ENCODE measurements at regions not wholly inside any gene's neighbourhood (a gene's known extent, or its start where the extent isn't known, plus 50 kb on each side); places are given as distances from the start of the nearest gene placed in this dataset.
"Not testable (repeated sequence)": the region's sequence is repeated elsewhere in the genome, so short reads cannot be mapped to it uniquely, and the experiment has no call there.

GRCh38 chr2:199556527-199557285, 99.0 kb upstream of the SATB2 start:
- Mint-ChIP-seq H3K4me1 (no peaks in the 10 kb centered on the region), H3K4me3 (no peak overlapping the region), H3K36me3 (ENCODE audit: low read depth) (no peaks in the 10 kb centered on the region), H3K27ac (no peak overlapping the region), H3K9me3 (ENCODE audit: low read depth) (no peaks in the 10 kb centered on the region), H3K27me3 (peaks cover 5% of the 10 kb centered on the region)
- intact Hi-C loops (cut with DNase I, micrococcal nuclease): no loop called here
- POLR2A ChIA-PET: no interaction called here
- CTCF ChIA-PET: no interaction called here
- ATAC-seq: no peak
- no peak for DNase-seq

GRCh38 chr2:199554026-199554425, 96.3 kb upstream of the SATB2 start:
- CTCF ChIA-PET: no interaction called here
- Mint-ChIP-seq H3K4me1 (no peaks in the 10 kb centered on the region), H3K27me3 (peaks cover 7% of the 10 kb centered on the region), H3K36me3 (ENCODE audit: low read depth) (no peaks in the 10 kb centered on the region), H3K27ac (no peak overlapping the region), H3K4me3 (no peak overlapping the region), H3K9me3 (ENCODE audit: low read depth) (no peaks in the 10 kb centered on the region)
- no peak for DNase-seq
- POLR2A ChIA-PET: no interaction called here
- intact Hi-C loops (cut with DNase I, micrococcal nuclease): no loop called here
- ATAC-seq: no peak

GRCh38 chr2:199552141-199552540, 94.4 kb upstream of the SATB2 start:
- intact Hi-C loops (cut with DNase I, micrococcal nuclease): no loop called here
- H3K4me3 Mint-ChIP-seq: no peak overlapping the region

GRCh38 chr2:199543606-199544172, 86.0 kb upstream of the SATB2 start:
- Mint-ChIP-seq H3K4me1 (no peaks in the 10 kb centered on the region), H3K36me3 (ENCODE audit: low read depth) (no peaks in the 10 kb centered on the region), H3K27ac (no peak overlapping the region), H3K27me3 (peaks cover 9% of the 10 kb centered on the region), H3K9me3 (ENCODE audit: low read depth) (no peaks in the 10 kb centered on the region), H3K4me3 (no peak overlapping the region)
- intact Hi-C loops (cut with DNase I, micrococcal nuclease): no loop called here
- POLR2A ChIA-PET: interaction anchor here (0.7 kb wide), 1 partner anchor 634 kb away, joined by 3 read pairs; no protein-coding TSS in a partner anchor
- no peak for DNase-seq
- ATAC-seq: no peak
- CTCF ChIA-PET: no interaction called here

More at GRCh38 chr2:199552141-199552540, 94.4 kb upstream of the SATB2 start:
- DNase-seq (no peak), ATAC-seq (no peak)
- ChIA-PET POLR2A (no interaction called here), CTCF (no interaction called here)
- Mint-ChIP-seq H3K27me3 (peaks cover 7% of the 10 kb centered on the region), H3K9me3 (ENCODE audit: low read depth) (no peaks in the 10 kb centered on the region), H3K36me3 (ENCODE audit: low read depth) (no peaks in the 10 kb centered on the region), H3K27ac (no peak overlapping the region), H3K4me1 (no peaks in the 10 kb centered on the region)

GRCh38 chr2:199535445-199536177, 77.9 kb upstream of the SATB2 start:
- CTCF ChIA-PET: no interaction called here
- no peak for ATAC-seq

GRCh38 chr2:199533873-199534272, 76.1 kb upstream of the SATB2 start:
- ATAC-seq; H3K36me3 Mint-ChIP-seq (ENCODE audit: low read depth); DNase-seq; intact Hi-C loops (cut with DNase I, micrococcal nuclease); H3K27me3 Mint-ChIP-seq; H3K4me1 Mint-ChIP-seq; POLR2A ChIA-PET; H3K27ac Mint-ChIP-seq; H3K4me3 Mint-ChIP-seq; CTCF ChIA-PET; H3K9me3 Mint-ChIP-seq (ENCODE audit: low read depth): not testable (repeated sequence)

More at GRCh38 chr2:199535445-199536177, 77.9 kb upstream of the SATB2 start:
- Mint-ChIP-seq H3K4me1 (no peaks in the 10 kb centered on the region), H3K27ac (no peak overlapping the region), H3K4me3 (no peak overlapping the region), H3K36me3 (ENCODE audit: low read depth) (no peaks in the 10 kb centered on the region), H3K27me3 (no peaks in the 10 kb centered on the region), H3K9me3 (ENCODE audit: low read depth) (no peaks in the 10 kb centered on the region)
- intact Hi-C loops (cut with DNase I, micrococcal nuclease): no loop called here
- POLR2A ChIA-PET: interaction anchor here (0.6 kb wide), 1 partner anchor 529 kb away, joined by 4 read pairs; no protein-coding TSS in a partner anchor
- DNase-seq: no peak

GRCh38 chr2:199527071-199527470, 69.3 kb upstream of the SATB2 start:
- Mint-ChIP-seq H3K4me3 (no peak overlapping the region), H3K36me3 (ENCODE audit: low read depth) (no peaks in the 10 kb centered on the region), H3K9me3 (ENCODE audit: low read depth) (no peaks in the 10 kb centered on the region), H3K27me3 (peaks cover 9% of the 10 kb centered on the region), H3K4me1 (no peaks in the 10 kb centered on the region), H3K27ac (no peak overlapping the region)
- ChIA-PET POLR2A (no interaction called here), CTCF (interaction anchor here (0.6 to 1.3 kb wide), 2 partner anchors 41 to 74 kb away, joined by 3 to 4 read pairs; no protein-coding TSS in a partner anchor)
- intact Hi-C loops (cut with DNase I, micrococcal nuclease): no loop called here
- ATAC-seq: no peak
- no peak for DNase-seq

- no peak for ATAC-seq
- no peak overlapping the region for H3K4me3 Mint-ChIP-seq
- ChIA-PET CTCF (interaction anchor here (0.5 to 0.8 kb wide), 3 partner anchors 215 to 526 kb away, joined by 3 to 4 read pairs (median 3); no protein-coding TSS in a partner anchor), POLR2A (no interaction called here)
- intact Hi-C loops (cut with DNase I, micrococcal nuclease): no loop called here
- no peaks in the 10 kb centered on the region for H3K4me1 Mint-ChIP-seq
- H3K9me3 Mint-ChIP-seq (ENCODE audit: low read depth): no peaks in the 10 kb centered on the region
- H3K36me3 Mint-ChIP-seq (ENCODE audit: low read depth): no peaks in the 10 kb centered on the region
- DNase-seq: no peak
- peaks cover 12% of the 10 kb centered on the region for H3K27me3 Mint-ChIP-seq
- H3K27ac Mint-ChIP-seq: no peak overlapping the region
Observed at GRCh38 chr2:199524689-199525574, 67.2 kb upstream of the SATB2 start.

- no peak overlapping the region for H3K4me3 Mint-ChIP-seq
- DNase-seq (no peak), ATAC-seq (no peak)
- no peaks in the 10 kb centered on the region for H3K36me3 Mint-ChIP-seq (ENCODE audit: low read depth)
- CTCF ChIA-PET: interaction anchor here (0.6 to 1.2 kb wide), 2 partner anchors 21 to 185 kb away, joined by 3 to 5 read pairs; no protein-coding TSS in a partner anchor
- H3K27me3 Mint-ChIP-seq: peaks cover 19% of the 10 kb centered on the region
- POLR2A ChIA-PET: no interaction called here
- intact Hi-C loops (cut with DNase I, micrococcal nuclease): no loop called here
- H3K4me1 Mint-ChIP-seq: no peaks in the 10 kb centered on the region
- no peak overlapping the region for H3K27ac Mint-ChIP-seq
- no peaks in the 10 kb centered on the region for H3K9me3 Mint-ChIP-seq (ENCODE audit: low read depth)
Observed at GRCh38 chr2:199509403-199509802, 51.7 kb upstream of the SATB2 start.

All from activated CD4-positive, alpha-beta T cell treated with anti-CD3 and anti-CD28 coated beads for 36 hours (primary cell).